Stimulated activated CD4-positive, alpha-beta T cell treated with anti-CD3 and anti-CD28 coated beads, Interleukin-1b, Interleukin-23, amount 100 ng/mL, for 24 hours (primary cell): ENCODE measurements at regions not wholly inside any gene's neighbourhood (a gene's known extent, or its start where the extent isn't known, plus 50 kb on each side); places are given as distances from the start of the nearest gene placed in this dataset.

ENCODE experiments used
- DNase-seq, 4 experiments: peaks; one replicate each; pipeline ENCODE4 v3.0.0-alpha.2; 2020; ENCODE audit warnings: low read depth in 4 of 4, low spot score in 1 of 4

DNA sequence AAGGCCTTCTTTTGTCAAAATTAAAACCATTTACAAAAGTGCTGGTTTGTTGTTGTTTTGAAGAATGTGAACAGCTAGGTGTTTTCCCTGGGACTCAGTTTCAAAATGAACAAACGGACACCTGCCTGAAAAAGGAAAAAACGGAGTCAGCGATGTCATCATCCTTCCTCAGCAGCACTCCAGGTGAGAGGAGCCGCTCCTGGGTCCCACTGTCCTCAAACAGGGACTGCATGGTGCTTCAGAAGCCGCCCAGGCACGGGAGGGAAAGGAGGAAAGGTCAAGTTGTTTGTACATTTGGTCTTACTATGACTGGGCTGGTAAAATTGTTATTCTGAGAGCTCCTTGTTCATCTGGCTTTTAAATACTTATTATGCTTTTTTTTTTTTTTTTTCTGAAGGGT is 69.0 kb upstream of the ZSWIM6 start:
- no peak for DNase-seq

DNA sequence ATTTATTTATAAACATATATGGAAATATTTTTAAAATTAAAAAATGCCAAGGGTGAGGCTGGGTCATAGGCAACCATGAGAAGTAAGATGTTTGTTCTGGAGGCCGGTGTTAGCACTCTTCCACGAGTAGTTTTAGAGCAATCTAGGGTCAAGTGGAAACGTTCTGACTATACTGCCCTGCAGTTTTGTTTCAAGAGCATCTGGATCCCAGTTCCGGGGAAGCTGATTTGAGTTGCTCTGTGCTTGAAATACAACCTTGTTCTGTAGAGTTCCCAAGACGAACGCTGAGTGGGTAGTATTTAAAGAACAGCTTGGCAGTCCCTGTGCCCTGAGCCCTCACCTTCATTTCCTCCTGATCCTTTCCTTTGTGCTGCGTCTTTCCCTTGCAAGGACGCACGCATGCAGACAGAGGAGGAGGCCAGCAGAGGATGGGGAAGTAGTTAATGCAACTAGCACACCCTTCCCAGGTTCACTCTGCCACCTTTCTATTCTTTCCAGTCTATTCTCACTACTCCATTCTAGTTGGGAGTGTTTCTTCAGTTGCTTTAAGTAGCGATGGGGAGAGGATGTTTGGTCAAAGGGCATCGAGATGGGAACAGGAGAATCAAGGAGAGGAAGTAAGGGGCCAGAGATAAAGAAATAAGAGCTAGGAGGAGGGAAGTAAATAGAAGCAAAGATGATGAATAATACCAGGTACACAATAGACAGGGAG is 68.3 kb upstream of the ZSWIM6 start:
- no peak for DNase-seq

GRCh38 chr5:61264273-61264661 is 67.8 kb upstream of the ZSWIM6 start:
- DNase-seq, result no peak

GRCh38 chr5:61267116-61267515 is 64.9 kb upstream of the ZSWIM6 start:
- DNase-seq, result no peak

DNA sequence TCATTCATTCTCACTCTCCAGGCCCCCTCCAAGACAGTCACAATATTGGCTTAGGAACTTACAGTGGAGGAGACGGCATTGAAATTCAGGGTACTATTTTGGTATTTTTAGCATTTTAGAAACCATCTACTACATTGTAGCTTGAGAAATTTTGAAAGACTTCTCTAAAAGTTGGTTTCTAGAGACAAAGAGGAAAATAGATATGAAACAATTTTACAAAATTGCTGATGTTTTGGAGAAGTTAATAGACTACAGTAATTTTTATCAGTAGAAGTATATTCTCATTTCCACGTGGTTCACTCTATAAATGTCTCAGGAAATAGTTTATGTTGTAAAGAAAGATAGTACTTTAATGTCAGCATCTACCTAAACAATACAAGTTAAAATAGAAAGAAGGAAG is 63.2 kb upstream of the ZSWIM6 start:
- no peak for DNase-seq

DNA sequence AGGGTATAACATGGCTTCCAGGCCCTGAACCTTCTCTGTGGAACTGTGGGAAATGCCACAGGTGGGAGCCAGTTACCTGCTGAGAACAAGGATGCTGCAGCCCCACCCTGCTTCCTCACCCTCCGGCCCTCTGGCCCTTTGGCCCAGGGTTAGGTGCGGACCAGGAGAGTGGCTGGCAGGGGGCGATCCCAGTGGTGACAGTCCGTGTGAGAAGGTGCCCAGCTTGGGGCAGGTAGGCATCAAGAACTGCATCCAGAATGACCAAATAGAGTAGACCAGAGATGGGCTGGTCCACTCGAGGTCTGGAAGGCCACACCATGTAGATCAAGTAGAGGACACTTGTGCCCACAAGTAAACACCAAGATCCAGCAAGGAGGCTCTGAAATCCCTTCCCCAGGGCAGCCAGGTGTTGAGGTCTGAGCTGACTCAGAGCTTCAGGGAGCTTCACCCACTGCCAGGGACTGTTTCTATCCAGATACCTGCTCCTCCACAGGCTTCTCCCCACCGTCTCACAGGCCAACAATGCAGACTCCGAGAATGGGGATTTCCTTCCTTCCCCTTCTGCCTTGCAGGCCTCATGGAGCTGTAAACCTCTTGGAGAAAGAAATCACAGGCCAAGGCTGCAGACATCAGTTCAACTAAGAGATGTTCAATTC is 61.4 kb upstream of the ZSWIM6 start:
- no peak for DNase-seq

GRCh38 chr5:61272688-61273087 is 59.4 kb upstream of the ZSWIM6 start:
- no peak for DNase-seq

- DNase-seq, result no peak
Observed at GRCh38 chr5:61273279-61273975, 58.6 kb upstream of the ZSWIM6 start.

- DNase-seq, result no peak
Observed at GRCh38 chr5:61274511-61274911, 57.5 kb upstream of the ZSWIM6 start.

DNA sequence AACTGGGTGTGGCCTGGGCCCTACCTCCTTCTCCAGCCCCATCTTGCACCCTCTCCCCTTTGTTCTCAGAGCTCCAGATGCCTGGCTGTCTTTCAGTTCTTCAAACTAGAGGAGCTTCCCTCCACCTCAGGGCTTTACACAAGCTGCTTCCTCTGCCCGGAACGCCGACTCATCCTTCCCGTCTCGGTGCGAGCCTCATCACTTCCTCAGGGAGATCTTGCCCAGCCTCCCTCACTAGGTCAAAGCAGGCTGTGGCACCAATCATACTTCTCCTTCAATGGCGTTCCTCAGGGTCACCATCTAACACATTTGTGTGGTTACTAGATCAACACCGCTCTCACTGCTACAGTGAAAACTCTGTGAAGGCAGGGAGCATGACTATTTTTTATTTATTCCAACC is 56.2 kb upstream of the ZSWIM6 start:
- DNase-seq, result peak in 1 of 4 experiments; percentile 24

- DNase-seq, result no peak
Observed at GRCh38 chr5:61277190-61277589, 54.9 kb upstream of the ZSWIM6 start.

GRCh38 chr5:61277781-61278180 is 54.3 kb upstream of the ZSWIM6 start:
- DNase-seq, result no peak

GRCh38 chr5:61279725-61280124 is 52.3 kb upstream of the ZSWIM6 start:
- no peak for DNase-seq

GRCh38 chr5:61280205-61280604 is 51.9 kb upstream of the ZSWIM6 start:
- no peak for DNase-seq

DNA sequence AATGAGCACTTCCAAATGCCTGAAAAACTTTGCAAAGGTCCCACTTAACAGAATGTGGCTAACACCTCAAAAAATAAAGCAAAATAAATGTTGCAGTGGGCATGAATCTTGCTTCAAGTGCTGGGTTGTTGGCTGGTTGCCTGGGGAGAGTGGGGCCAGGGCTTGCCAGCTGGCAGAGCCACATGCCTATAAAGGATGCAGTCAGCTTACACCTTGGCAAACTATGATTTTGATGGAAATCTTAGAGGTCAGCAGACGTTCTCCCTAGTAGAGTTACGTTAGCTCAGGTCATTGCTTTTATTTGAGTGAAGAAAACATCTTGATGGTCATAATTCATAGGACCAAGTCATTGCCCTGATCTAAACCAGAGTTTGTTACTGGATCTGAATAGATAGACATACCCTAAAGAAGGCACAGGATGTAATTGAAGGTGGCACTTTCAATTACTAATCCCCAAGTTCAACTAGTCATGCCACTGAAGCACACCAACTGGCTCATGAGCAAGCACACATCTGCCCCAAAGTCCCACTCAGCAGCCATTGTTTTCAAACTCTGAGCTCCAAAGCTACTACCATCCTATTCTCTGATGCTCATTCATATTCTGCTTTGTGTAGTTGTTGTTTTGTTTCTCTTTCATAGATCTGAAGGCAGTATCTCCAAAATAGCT is 51.2 kb upstream of the ZSWIM6 start:
- no peak for DNase-seq

GRCh38 chr5:61281686-61282085 is 50.4 kb upstream of the ZSWIM6 start:
- DNase-seq, result no peak
